ENCODE measurements at regions not wholly inside any gene's neighbourhood (a gene's known extent, or its start where the extent isn't known, plus 50 kb on each side); places are given as distances from the start of the nearest gene placed in this dataset.

DNA sequence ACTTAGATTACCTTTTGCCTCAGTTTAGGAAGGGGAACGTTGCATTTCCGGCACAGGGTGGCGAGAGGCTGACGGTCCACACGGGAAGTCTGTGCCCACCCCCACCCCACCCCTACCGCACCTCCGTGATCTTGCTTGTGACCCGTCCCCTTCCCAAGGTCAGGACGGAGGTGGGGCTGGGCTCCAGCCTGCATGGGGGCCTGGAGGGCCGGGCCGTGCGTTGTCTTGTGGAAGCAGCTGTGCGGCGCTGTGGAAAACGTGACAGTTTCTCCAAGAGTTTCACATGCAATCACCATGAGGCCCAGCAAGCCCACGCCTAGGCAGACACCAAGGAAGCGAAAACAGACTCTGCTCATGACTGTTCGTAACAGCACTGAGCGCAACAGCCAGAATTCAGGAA is 76.8 kb upstream of the HDAC4 start:
- DNase-seq (ENCODE audit: low spot score) = no peak
- TF ChIP-seq, protein P1, sequence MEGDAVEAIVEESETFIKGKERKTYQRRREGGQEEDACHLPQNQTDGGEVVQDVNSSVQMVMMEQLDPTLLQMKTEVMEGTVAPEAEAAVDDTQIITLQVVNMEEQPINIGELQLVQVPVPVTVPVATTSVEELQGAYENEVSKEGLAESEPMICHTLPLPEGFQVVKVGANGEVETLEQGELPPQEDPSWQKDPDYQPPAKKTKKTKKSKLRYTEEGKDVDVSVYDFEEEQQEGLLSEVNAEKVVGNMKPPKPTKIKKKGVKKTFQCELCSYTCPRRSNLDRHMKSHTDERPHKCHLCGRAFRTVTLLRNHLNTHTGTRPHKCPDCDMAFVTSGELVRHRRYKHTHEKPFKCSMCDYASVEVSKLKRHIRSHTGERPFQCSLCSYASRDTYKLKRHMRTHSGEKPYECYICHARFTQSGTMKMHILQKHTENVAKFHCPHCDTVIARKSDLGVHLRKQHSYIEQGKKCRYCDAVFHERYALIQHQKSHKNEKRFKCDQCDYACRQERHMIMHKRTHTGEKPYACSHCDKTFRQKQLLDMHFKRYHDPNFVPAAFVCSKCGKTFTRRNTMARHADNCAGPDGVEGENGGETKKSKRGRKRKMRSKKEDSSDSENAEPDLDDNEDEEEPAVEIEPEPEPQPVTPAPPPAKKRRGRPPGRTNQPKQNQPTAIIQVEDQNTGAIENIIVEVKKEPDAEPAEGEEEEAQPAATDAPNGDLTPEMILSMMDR (IDR thresholded peaks at IDR 0.05) = no peak
- ATAC-seq (ENCODE audit: low FRiP score) = no peak

DNA sequence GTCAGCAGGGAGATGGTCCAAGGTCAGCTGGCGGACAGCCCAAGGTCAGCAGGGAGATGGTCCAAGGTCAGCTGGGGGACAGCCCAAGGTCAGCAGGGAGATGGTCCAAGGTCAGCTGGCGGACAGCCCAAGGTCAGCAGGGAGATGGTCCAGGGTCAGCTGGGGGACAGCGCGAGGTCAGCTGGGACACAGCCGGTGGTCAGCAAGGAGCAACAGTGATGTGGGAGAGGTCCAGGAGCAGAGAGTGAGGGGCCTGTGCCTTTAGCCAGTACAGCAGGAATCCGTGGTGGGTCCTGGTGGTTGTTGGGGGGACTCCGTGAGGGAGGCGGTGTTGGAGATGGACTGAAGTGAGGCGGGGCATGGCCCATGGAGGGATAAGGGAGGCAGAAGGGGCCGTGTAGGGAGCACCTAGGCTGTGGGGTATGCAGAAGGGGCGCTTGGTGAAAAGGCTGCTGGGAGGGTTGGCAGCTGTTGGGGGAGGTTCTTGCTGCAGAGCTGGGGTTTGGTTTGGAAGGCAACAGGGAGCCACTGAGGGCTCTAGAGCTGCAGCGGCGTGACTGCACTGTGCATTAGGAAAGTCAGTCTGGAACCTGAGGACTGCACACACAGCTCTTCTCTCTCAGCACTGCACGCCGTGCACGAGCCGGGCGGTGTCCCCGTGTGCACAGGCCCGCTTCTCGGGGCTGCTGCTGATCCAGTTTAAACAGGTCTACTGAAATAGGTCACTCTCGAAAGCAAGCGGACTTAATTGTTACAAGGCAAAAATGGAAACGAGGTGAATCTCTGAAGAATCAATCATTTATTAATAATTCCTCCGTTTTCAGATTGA is 76.2 kb upstream of the HDAC4 start:
- TF ChIP-seq, protein P1 (IDR thresholded peaks at IDR 0.05) = no peak
- DNase-seq (ENCODE audit: low spot score) = no peak
- ATAC-seq (ENCODE audit: low FRiP score) = no peak

DNA sequence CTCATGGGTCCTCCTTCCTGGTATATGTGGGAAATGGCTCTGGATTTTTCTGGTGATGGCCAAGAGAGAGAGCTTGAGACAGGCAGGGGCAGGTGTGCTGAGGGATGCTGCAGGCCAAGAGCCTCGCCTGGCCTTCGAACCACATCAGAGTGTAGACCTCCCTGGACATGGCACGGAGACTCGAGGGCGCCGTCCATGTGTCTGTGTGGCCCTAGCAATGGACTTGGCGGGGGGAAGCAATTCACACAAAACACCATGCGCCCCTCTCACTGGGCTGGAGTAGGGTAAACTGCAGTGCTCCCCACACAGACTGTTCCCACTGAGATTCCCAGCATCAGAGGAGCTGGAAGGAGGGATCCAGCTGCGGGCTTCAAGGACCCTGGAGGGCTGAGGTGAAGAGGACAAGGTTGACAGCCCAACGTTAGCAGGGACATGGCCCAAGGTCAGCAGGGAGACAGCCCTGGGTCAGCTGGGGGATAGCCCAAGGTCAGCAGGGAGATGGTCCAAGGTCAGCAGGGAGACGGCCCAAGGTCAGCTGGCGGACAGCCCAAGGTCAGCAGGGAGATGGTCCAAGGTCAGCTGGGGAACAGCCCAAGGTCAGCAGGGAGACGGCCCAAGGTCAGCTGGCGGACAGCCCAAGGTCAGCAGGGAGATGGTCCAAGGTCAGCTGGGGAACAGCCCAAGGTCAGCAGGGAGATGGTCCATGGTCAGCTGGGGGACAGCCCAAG is 75.4 kb upstream of the HDAC4 start:
- no peak for DNase-seq (ENCODE audit: low spot score)
- ATAC-seq (ENCODE audit: low FRiP score) = no peak
- TF ChIP-seq, protein P1 (IDR thresholded peaks at IDR 0.05) = no peak

DNA sequence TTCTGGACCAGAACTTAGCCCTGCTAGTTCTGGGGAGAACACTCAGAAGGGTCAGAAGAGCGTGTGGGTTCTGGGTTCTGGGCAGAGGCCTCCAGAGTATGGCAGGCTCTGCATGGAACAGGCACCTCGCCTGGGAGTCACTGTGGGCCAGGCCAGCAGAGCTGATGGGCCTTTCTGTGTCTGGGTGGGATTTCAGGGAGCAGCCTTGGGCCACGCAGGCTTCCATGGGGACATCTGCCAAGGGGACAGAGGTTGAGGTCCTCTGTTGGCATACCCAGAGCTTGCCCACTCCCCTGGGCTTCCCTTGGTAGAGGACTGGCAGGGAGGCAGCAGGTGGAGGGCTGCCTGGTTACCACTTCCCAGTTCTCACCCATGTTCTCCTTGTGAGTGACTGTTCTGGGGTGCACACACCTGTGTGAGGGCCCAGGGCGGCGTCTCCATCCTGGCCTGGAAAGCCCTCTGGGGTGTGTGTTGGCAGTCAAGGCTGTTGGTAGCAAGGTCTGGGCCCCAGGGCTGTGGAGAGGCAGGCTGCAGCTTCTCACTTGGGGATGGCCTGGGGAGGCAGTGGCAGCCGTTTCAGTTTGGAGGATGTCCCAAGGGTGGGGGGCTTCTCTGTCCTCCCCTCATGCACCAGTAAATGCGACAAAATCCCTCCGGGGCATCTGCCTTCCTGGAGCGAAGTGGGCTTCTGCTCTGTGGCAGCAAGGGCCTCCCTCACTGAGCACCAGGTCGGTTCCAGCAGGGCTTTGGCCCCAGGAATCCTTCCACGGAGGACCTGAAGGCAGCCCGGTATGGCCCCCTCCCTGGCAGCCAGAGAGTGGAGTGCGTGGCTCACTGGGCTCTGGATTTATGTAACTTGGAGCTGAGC is 74.6 kb upstream of the HDAC4 start:
- no peak for ATAC-seq (ENCODE audit: low FRiP score)
- DNase-seq (ENCODE audit: low spot score) = no peak
- TF ChIP-seq, protein P1 (IDR thresholded peaks at IDR 0.05) = no peak

DNA sequence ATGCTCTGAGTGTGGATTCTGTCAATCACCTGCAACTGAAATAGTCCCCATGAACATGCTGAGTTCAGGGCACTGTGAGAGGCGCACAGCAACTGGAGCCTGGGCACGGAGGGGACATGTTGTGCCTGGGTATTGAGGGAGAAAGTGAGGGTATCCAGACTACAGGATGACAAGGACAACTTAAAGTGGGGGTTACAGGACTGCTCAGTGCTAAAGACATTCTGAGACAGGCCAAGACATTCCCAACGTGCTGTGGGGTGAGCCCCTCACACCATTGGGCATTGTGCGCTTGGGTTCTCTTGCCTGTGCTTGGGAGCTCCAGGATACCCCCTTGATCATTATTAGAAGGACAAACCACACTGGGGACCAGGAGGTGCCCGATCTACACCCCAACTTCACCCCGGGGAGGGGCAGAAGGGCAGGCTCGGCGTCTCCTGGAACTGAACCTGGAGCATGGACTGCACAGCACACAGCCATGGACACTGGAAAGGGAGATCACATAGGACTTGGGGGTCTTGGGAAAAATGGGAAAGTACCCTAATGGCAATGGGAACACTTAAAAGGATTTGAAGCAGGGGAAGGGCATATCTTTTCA is 72.5 kb upstream of the HDAC4 start:
- TF ChIP-seq, protein P1 (IDR thresholded peaks at IDR 0.05) = no peak
- DNase-seq (ENCODE audit: low spot score) = no peak
- peak; percentile 15 for ATAC-seq (ENCODE audit: low FRiP score)

DNA sequence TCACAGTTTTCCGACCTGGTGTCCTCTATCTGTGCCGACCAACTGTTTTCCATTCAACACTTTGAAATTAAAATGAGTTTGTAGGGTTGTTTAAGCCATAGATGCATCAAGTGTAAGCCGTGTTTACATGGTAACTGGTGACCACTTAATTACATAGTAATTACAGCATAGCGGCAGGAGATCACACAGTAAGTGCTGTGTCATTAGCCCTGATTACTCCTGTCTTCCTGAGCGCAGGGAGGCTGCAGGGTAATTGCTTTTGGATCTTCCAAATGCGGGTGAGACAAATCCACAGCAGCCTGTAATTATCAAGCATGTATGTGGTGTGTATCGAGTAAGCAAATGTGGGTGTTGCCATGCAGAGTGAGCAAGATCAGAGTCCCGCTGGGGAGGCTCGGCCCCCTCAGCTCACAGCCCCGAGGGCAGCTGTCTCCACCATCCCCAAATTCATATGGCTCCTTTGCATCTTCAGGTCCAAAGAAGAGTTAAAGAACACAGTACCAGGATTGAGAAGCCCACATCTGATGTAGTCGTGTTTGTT is 71.5 kb upstream of the HDAC4 start:
- ATAC-seq (ENCODE audit: low FRiP score) (no peak), DNase-seq (ENCODE audit: low spot score) (no peak)
- TF ChIP-seq, protein P1 (IDR thresholded peaks at IDR 0.05) = no peak

Data from omental fat pad (tissue), 3 donors.